ENCODE measurements at regions not wholly inside any gene's neighbourhood (a gene's known extent, or its start where the extent isn't known, plus 50 kb on each side); places are given as distances from the start of the nearest gene placed in this dataset.

GRCh38 chr18:55819448-55819847 lies 231.5 kb upstream of the TCF4 start:
- no peak for DNase-seq

GRCh38 chr18:55818284-55818683 lies 230.3 kb upstream of the TCF4 start:
- DNase-seq: no peak

GRCh38 chr18:55811925-55812324 lies 223.9 kb upstream of the TCF4 start:
- DNase-seq: no peak

GRCh38 chr18:55805666-55806065 lies 217.7 kb upstream of the TCF4 start:
- DNase-seq: no peak

- DNase-seq: no peak
Observed at GRCh38 chr18:55795101-55795669, 207.2 kb upstream of the TCF4 start.

- no peak for DNase-seq
Observed at GRCh38 chr18:55794288-55795052, 206.5 kb upstream of the TCF4 start.

- no peak for DNase-seq
Observed at GRCh38 chr18:55790296-55790695, 202.3 kb upstream of the TCF4 start.

GRCh38 chr18:55787536-55788073 lies 199.6 kb upstream of the TCF4 start:
- DNase-seq: no peak

GRCh38 chr18:55786651-55787272 lies 198.8 kb upstream of the TCF4 start:
- DNase-seq: no peak

- DNase-seq: no peak
Observed at GRCh38 chr18:55783921-55784320, 195.9 kb upstream of the TCF4 start.

- DNase-seq: no peak
Observed at GRCh38 chr18:55781481-55781957, 193.5 kb upstream of the TCF4 start.

- DNase-seq: no peak
Observed at GRCh38 chr18:55780586-55781071, 192.6 kb upstream of the TCF4 start.

- no peak for DNase-seq
Observed at GRCh38 chr18:55779691-55780585, 191.9 kb upstream of the TCF4 start.

- DNase-seq: no peak
Observed at GRCh38 chr18:55778788-55779690, 191.0 kb upstream of the TCF4 start.

- no peak for DNase-seq
Observed at GRCh38 chr18:55777666-55778304, 189.8 kb upstream of the TCF4 start.

- DNase-seq: no peak
Observed at GRCh38 chr18:55775972-55776371, 188.0 kb upstream of the TCF4 start.

- no peak for DNase-seq
Observed at GRCh38 chr18:55774505-55774904, 186.5 kb upstream of the TCF4 start.

- no peak for DNase-seq
Observed at GRCh38 chr18:55768255-55768654, 180.3 kb upstream of the TCF4 start.

GRCh38 chr18:55764386-55764785 lies 176.4 kb upstream of the TCF4 start:
- DNase-seq: no peak

GRCh38 chr18:55763805-55764204 lies 175.8 kb upstream of the TCF4 start:
- no peak for DNase-seq

GRCh38 chr18:55763298-55763697 lies 175.3 kb upstream of the TCF4 start:
- no peak for DNase-seq
